Loucy (cell line): ENCODE measurements at regions not wholly inside any gene's neighbourhood (a gene's known extent, or its start where the extent isn't known, plus 50 kb on each side); places are given as distances from the start of the nearest gene placed in this dataset.
"Not testable (repeated sequence)": the region's sequence is repeated elsewhere in the genome, so short reads cannot be mapped to it uniquely, and the experiment has no call there.

Experiments used
- CTCF ChIP-seq: fragments of 200-600 bp; sonication (generic); conservative IDR thresholded peaks from 2 replicates; pipeline ENCODE4 v1.5.1; 2014; ENCODE audit warnings: mild to moderate bottlenecking, antibody characterized with exemption, low read length
- EZH2phosphoT487 ChIP-seq: fragments of 200-600 bp; IDR thresholded peaks from 2 replicates; pipeline ENCODE4 v1.6.1; 2018; ENCODE audit warnings: antibody characterized with exemption, mild to moderate bottlenecking, moderate library complexity, borderline replicate concordance

DNA sequence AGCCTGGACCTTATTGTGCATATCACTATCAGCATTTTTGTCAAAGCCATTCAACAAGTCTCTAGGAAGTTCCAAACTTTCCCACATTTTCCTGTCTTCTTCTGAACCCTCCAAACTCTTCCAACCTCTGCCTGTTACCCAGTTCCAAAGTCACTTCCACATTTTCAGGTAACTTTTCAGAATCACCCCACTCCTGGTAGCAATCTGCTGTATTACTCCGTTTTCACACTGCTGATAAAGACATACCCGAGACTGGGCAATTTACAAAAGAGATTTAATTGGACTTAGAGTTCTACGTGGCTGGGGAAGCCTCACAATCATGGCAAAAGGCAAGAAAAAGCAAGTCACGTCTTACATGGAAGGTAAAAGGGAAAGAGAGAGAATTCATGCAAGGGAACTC lies 293.4 kb downstream of the C11orf87 start:
- TF ChIP-seq CTCF, EZH2phosphoT487: not testable (repeated sequence)
